Hepatocyte (in vitro differentiated cells): ENCODE measurements at regions not wholly inside any gene's neighbourhood (a gene's known extent, or its start where the extent isn't known, plus 50 kb on each side); places are given as distances from the start of the nearest gene placed in this dataset.

Experiments
- CTCF ChIP-seq: fragments of 200-600 bp; sonication (generic); IDR thresholded peaks from 2 replicates; pipeline ENCODE4 v1.5.1; 2016; ENCODE audit warnings: antibody characterized with exemption, mild to moderate bottlenecking; ENCODE audit not compliant: poor library complexity
- EZH2 ChIP-seq: fragments of 200-600 bp; sonication (generic); IDR thresholded peaks from 2 replicates; pipeline ENCODE4 v1.6.1; 2016; ENCODE audit warnings: antibody characterized with exemption, mild to moderate bottlenecking, borderline replicate concordance

GRCh38 chr16:9279291-9280068 is 188.0 kb downstream of the HAPSTR1 start:
- TF ChIP-seq CTCF, result no peak
- TF ChIP-seq EZH2, result no peak
